Transverse colon (tissue), 4 donors: ENCODE measurements at regions not wholly inside any gene's neighbourhood (a gene's known extent, or its start where the extent isn't known, plus 50 kb on each side); places are given as distances from the start of the nearest gene placed in this dataset.
"Not testable (repeated sequence)": the region's sequence is repeated elsewhere in the genome, so short reads cannot be mapped to it uniquely, and the experiment has no call there.

Source experiments
- DNase-seq: peaks from one replicate; pipeline ENCODE4 v3.0.0-alpha.2; 2019
- H3K27ac ChIP-seq, 4 donors: fragments of 200-600 bp; sonication (generic); 2 replicates each; pipeline ENCODE4 v1.5.1; 2016 to 2018; ENCODE audit warnings: inconsistent platforms in 4 of 4
- H3K27me3 ChIP-seq: fragments of 200-600 bp; sonication (generic); 2 replicates; pipeline ENCODE4 v1.5.1; 2017; ENCODE audit warnings: inconsistent platforms
- H3K36me3 ChIP-seq, 4 donors: fragments of 200-600 bp; sonication (generic); 2 replicates each; pipeline ENCODE4 v1.5.1; 2017 to 2019; ENCODE audit warnings: inconsistent platforms in 4 of 4
- H3K4me1 ChIP-seq, 4 donors: fragments of 200-600 bp; sonication (generic); 2 replicates each; pipeline ENCODE4 v1.5.1; 2017 to 2020; ENCODE audit warnings: inconsistent platforms in 4 of 4
- H3K4me3 ChIP-seq, 4 donors: fragments of 200-600 bp; sonication (generic); 1 replicate in 1 of 4; 2 replicates in 3 of 4; pipeline versions ENCODE4 v1.5.1 to v1.6.1; 2017 to 2019; ENCODE audit warnings: inconsistent platforms in 4 of 4
- H3K9me3 ChIP-seq, 2 donors: fragments of 200-600 bp; sonication (generic); 2 replicates each; pipeline ENCODE4 v1.5.1; 2017 to 2019; ENCODE audit warnings: inconsistent platforms in 2 of 2
- CTCF ChIP-seq, 5 experiments: fragments of 200-600 bp in 3 of 5; fragments of 450-650 bp in 2 of 5; sonication (generic) in 3 of 5; IDR thresholded peaks; 1 replicate in 2 of 5; 2 replicates in 3 of 5; pipeline ENCODE4 v1.5.1; 2016 to 2017; ENCODE audit warnings: antibody characterized with exemption in 5 of 5, inconsistent platforms in 3 of 5, mild to moderate bottlenecking in 2 of 5, moderate library complexity in 1 of 5
- EP300 ChIP-seq: sonication (generic); formaldehyde crosslinking; IDR thresholded peaks from one replicate; pipeline ENCODE4 v1.6.1; 2017; ENCODE audit warnings: antibody characterized with exemption, low read depth
- POLR2A ChIP-seq: fragments of 450-650 bp; IDR thresholded peaks from one replicate; pipeline ENCODE4 v1.6.1; 2016; ENCODE audit warnings: antibody characterized with exemption, mild to moderate bottlenecking, moderate library complexity
- POLR2AphosphoS5 ChIP-seq, 3 donors: sonication (generic); formaldehyde crosslinking; IDR thresholded peaks; one replicate each; pipeline ENCODE4 v1.6.1; 2016; ENCODE audit warnings: antibody characterized with exemption in 3 of 3
- WGBS, 2 donors: methylation state at CpG; one replicate each; pipeline ENCODE4 v1.1.5; 2018; ENCODE audit warnings: low coverage in 1 of 2; 5-methylcytosine and 5-hydroxymethylcytosine counted together
- in situ Hi-C, 4 donors: fragments of 200-750 bp; cut with MboI; loops; one replicate each; pipeline versions ENCODE4 v1.15.0 to v1.15.1; 2017; ENCODE audit warnings: low sequenced_read_pairs in 3 of 4, low pct_ligation_motif_present in 1 of 4, low pct_unique_long_range_greater_than_20kb in 1 of 4
- intact Hi-C: fragments of 100-400 bp; cut with DNase I; formaldehyde crosslinking; loops from one replicate; pipeline ENCODE4 v1.15.1; 2023; ENCODE audit warnings: low total_unique reads

- Histone ChIP-seq H3K27me3 (no peaks in the 10 kb centered on the region), H3K36me3 (no peaks in the 10 kb centered on the region), H3K4me1 (peaks cover 0 to 17% (median 8%) of the 10 kb centered on the region in 4 donors), H3K9me3 (no peaks in the 10 kb centered on the region), H3K27ac (no peak overlapping the region), H3K4me3 (no peak overlapping the region)
- intact Hi-C loops (no loop called here), in situ Hi-C loops (no loop called here)
- no peak for TF ChIP-seq POLR2AphosphoS5 (IDR thresholded peaks at IDR 0.05)
- no peak for TF ChIP-seq CTCF (IDR thresholded peaks at IDR 0.05)
- TF ChIP-seq POLR2A, result no peak
- no peak for TF ChIP-seq EP300
- WGBS, 2 donors, result 80 to 83% methylated on average over 1 to 11 of the region's 11 CpGs
- no peak for DNase-seq
Measured at GRCh38 chr1:201731142-201731541, 97.8 kb upstream of the IPO9 start.

DNA sequence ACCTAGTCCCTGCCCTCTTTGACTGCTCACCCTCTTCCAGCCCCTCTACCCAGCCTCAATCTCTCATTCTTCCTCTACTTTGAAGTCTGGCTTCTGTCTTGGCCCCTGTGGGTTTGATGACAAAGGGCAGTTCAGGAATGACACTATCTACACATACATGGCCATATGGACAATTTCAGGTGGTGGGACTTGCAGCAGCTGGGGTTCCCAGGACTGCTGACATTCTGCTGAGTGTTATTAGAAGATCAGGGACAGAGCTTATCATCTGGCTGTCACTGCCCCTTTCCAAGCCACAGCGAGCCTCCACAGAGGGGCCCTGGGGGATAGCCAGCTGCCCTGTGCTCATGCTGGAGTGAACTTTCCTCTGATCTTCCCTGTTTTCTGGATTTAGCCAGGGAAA lies 97.4 kb upstream of the IPO9 start:
- Histone ChIP-seq H3K27me3 (no peaks in the 10 kb centered on the region), H3K4me1 (peaks cover 0 to 21% (median 9%) of the 10 kb centered on the region in 4 donors), H3K27ac (no peak overlapping the region), H3K36me3 (no peaks in the 10 kb centered on the region), H3K4me3 (no peak overlapping the region), H3K9me3 (no peaks in the 10 kb centered on the region)
- intact Hi-C loops (no loop called here), in situ Hi-C loops (no loop called here)
- DNase-seq, result no peak
- WGBS, 2 donors, result 75% methylated on average over 1 of the region's 1 CpG; no CpG with 5 or more reads in 1 of the 2 donors
- TF ChIP-seq CTCF (IDR thresholded peaks at IDR 0.05), result no peak
- no peak for TF ChIP-seq POLR2AphosphoS5 (IDR thresholded peaks at IDR 0.05)
- no peak for TF ChIP-seq POLR2A
- no peak for TF ChIP-seq EP300

DNA sequence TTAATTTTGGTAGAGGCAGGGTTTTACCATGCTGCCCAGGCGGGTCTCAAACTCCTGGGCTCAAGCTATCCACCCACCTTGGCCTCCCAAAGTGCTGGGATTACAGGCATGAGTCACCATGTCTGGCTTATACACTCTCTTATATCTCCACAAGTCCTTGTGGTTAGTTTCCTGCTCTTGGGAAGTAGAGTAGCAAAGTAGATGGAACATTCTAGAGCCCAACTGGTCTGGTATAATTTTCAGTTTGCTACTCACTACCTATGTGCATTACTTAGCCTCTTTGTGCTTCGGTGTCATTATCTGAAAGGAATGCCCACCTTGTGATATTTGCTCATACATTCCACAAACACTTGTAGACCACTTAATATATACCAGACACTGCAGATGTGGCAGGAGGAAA lies 96.6 kb upstream of the IPO9 start:
- Histone ChIP-seq H3K4me1 (peaks cover 6 to 29% (median 11%) of the 10 kb centered on the region in 4 donors), H3K27me3 (no peaks in the 10 kb centered on the region), H3K36me3 (no peaks in the 10 kb centered on the region), H3K9me3 (no peaks in the 10 kb centered on the region), H3K27ac (no peak overlapping the region), H3K4me3 (no peak overlapping the region)
- in situ Hi-C loops, result no loop called here
- WGBS, 2 donors, result 94 to 96% methylated on average over 2 of the region's 2 CpGs
- intact Hi-C loops, result no loop called here
- no peak for TF ChIP-seq CTCF (IDR thresholded peaks at IDR 0.05)
- TF ChIP-seq POLR2A, result no peak
- no peak for TF ChIP-seq EP300
- TF ChIP-seq POLR2AphosphoS5 (IDR thresholded peaks at IDR 0.05), result no peak
- DNase-seq, result no peak

GRCh38 chr1:201734221-201734620 lies 94.7 kb upstream of the IPO9 start:
- H3K9me3 ChIP-seq, H3K4me3 ChIP-seq, in situ Hi-C loops, H3K27me3 ChIP-seq, intact Hi-C loops, H3K36me3 ChIP-seq, DNase-seq, H3K27ac ChIP-seq: not testable (repeated sequence)
- peaks cover 16 to 41% (median 21%) of the 10 kb centered on the region in 4 donors for H3K4me1 ChIP-seq
- WGBS, 2 donors, result 33 to 80% methylated on average over 1 to 4 of the region's 4 CpGs

- Histone ChIP-seq H3K4me1 (peaks cover 18 to 44% (median 23%) of the 10 kb centered on the region in 4 donors), H3K27me3 (no peaks in the 10 kb centered on the region), H3K9me3 (no peaks in the 10 kb centered on the region), H3K4me3 (no peak overlapping the region), H3K36me3 (no peaks in the 10 kb centered on the region), H3K27ac (no peak overlapping the region)
- intact Hi-C loops, result no loop called here
- no peak for TF ChIP-seq POLR2AphosphoS5 (IDR thresholded peaks at IDR 0.05)
- no peak for TF ChIP-seq EP300
- no peak for TF ChIP-seq POLR2A
- no peak for TF ChIP-seq CTCF (IDR thresholded peaks at IDR 0.05)
- in situ Hi-C loops, result no loop called here
- DNase-seq, result no peak
- 52% methylated on average over 2 of the region's 2 CpGs; no CpG with 5 or more reads in 1 of the 2 donors for WGBS, 2 donors
Measured at GRCh38 chr1:201734786-201735185, 94.2 kb upstream of the IPO9 start.
